Stimulated activated CD4-positive, alpha-beta T cell treated with anti-CD3 and anti-CD28 coated beads, Interleukin-2, amount 100 ng/mL, for 24 hours (primary cell): ENCODE measurements at regions not wholly inside any gene's neighbourhood (a gene's known extent, or its start where the extent isn't known, plus 50 kb on each side); places are given as distances from the start of the nearest gene placed in this dataset.

Experiments used
- DNase-seq, 2 donors: peaks; one replicate each; pipeline ENCODE4 v3.0.0-alpha.2; 2020

- DNase-seq: no peak
These were observed 557.6 kb downstream of the SPRY1 start for GRCh38 chr4:123954220-123954619.

- DNase-seq: no peak
These were observed 558.7 kb downstream of the SPRY1 start for GRCh38 chr4:123955167-123955800.

DNA sequence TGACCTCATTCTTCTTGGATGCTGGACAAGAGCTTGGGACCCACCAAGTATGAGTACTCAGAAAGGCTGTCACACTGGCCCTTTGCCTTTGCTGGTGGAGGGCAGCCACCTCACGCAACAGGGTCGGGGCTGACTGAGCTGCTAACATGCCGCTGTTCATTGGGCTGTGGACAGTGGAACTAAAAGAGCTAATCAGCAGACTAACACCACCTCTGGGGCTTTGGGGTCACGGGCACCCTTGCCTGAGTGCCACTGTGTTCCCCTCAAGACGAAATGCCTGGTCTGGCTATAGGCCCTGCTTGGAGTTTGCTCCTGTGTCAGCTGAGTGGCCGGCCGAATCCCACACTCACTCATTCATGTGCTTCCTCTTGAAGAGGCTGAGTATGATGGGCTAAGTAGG lies 559.6 kb downstream of the SPRY1 start:
- DNase-seq: no peak

DNA sequence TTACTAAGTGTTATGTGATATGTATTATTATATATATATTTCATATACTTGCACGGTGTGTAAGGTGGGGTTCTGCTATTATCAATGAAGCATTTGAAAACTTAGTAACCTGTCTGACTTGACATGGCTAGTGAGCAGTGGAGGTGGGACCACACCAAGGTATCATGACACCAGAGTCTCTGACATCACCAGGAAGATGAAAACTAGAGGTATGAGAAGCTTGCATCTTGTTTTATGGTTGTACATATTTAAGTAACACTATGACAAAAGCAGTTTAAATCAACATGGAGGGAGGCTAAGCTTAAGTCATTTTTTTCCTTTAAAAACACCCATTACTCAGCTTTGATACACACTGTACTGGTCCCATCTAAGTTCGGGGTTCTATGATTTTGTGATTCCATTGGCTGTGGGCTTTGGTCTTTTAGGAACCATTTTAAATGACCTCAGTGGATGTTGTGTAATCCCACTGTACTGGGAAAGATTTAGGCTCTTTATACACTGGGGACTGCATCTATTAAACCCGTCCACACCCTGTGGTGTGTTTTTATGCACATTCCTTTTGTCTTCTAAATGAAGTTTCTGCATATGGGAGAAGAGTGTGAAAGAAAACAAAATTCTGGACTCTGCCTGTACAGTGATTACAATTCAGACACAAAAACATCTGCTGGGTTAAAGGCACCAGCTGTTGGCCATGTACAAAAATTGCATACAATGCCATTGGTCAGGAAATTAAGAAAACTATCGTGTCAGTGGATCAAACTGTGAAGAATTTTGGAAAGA lies 570.6 kb downstream of the SPRY1 start:
- no peak for DNase-seq

- no peak for DNase-seq
These were observed 575.4 kb downstream of the SPRY1 start for GRCh38 chr4:123972031-123972430.

DNA sequence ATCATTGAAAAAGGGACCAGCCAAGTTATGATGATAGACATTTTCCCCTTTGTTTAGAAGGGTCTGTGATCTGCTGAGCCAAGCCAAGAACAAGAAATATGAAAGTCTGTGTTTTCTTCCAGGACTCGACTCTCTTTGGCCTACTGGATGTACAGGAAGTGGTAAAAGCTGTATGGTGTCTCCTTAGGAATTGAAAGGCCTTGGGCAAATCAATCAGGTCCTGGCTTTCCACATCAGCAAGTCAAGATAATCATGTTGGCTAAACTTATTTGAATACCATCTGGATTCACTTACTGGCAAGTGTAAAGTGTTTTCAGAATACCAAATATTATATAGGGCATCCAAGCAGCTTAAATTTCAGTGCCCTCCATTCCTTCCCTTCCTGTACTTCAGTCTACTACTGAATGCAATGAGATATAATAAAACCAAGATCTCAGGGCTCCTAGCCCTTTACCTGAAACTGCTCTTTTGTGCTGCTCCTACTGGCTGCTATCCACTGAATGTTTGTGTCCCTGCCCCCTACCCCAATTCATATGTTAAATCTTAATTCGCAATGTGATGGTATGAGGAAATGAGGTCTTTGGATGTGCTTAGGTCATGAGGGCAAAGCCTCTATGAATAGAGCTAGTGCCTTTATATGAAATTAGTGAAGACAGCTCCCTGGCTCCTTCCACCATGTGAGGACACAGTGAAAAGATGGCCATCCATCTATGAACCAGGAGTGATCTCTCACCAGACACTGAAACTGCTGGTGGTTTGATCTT lies 578.0 kb downstream of the SPRY1 start:
- no peak for DNase-seq

GRCh38 chr4:123976285-123976684 lies 579.7 kb downstream of the SPRY1 start:
- DNase-seq: no peak

- DNase-seq: no peak
These were observed 580.2 kb downstream of the SPRY1 start for GRCh38 chr4:123976819-123977218.

- no peak for DNase-seq
These were observed 581.1 kb downstream of the SPRY1 start for GRCh38 chr4:123977641-123978081.

DNA sequence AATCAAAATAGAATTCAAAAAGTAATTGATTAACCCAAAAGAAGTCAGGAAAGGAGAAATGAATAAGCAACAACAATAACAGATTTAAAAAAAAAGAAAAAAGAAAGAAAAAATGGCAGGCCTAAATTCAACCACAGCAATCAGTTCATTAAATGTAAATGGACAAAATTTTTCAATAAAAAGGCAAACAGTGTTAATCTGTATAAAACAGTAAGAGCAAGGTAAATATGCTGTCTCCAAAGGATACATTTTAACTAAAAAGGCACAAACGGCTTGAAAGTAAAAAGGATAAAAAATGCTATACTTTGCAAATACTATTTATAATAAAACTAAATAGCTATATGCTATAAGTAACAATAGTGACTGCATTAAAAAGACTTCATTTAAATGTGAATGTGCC lies 582.0 kb downstream of the SPRY1 start:
- DNase-seq: no peak

DNA sequence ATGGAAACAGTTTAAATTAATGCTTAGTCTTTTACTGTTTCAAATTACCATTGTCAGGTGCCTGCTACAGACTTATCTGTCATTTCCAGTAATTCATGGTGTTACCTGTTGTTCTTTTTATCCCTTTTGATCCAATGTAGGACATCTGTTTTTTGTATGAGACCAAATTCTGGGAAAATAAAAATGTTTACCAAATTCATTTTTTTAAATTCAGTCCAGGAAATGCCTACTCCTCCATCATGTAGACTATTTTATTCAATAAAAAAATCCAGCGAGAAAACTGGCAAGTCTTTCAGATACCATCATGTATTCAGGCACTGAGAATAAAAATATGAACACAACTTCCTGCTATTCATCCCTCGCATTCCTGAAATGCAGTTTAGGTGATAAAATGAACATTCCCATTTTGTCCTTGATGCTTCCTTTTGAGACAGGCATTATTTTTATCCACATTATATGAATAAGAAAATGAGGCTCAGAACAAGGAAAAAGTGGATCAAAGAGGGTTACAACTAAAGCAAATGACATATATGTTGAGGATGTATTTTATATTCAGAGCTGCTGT lies 584.2 kb downstream of the SPRY1 start:
- DNase-seq: no peak

GRCh38 chr4:123984886-123985285 lies 588.3 kb downstream of the SPRY1 start:
- no peak for DNase-seq

DNA sequence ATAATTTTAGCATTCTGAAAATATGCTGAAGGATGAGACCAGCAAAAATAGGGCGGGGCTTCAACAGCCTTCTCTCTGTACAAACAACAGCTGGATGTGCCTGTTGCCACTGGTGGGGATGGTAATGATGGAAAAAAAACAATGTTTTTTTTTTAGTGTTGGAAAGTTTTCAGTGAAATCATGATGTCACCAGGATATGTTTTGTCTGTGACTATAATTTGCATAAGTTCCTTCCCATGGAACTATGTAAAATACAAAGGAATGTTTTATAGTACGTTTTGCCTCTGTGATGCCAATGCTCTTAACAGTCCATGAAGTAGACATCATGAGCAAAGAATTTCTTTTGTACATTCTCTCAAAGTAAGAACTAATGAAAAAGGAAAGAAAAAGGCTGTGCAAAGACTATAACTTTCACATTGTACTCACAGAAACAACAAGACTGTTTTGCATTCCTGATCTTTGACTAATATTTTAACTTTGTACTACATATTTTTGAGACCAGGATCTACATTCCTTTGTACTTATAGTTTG lies 589.7 kb downstream of the SPRY1 start:
- no peak for DNase-seq

- no peak for DNase-seq
These were observed 590.8 kb downstream of the SPRY1 start for GRCh38 chr4:123987408-123987807.

DNA sequence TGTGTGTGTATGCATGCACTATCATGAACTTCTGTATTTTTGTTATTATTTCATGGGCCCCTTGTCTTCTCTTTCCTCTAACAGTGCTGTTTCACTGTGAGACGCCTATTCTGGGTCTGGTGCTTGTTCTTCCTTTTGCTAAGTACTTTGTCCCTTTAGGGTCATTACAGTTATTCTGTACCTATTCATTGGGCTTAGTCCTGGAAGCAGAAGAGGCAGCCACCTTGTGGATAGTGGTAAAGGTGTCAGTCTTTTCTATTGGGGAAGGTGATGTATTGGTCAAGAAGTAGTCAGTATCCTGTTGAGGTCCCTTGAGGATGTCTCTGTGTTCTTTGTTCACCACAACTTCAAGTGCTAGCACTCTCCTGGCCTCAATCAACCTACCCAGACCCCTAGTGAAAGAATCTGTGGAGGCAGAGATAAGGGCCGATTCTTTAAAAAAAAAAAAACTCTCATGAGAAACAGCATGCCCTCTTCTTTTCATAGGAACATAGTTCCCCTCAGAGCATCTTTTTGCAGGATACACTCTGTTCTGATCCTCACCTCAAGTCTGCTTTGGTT lies 593.8 kb downstream of the SPRY1 start:
- no peak for DNase-seq

- no peak for DNase-seq
These were observed 598.3 kb downstream of the SPRY1 start for GRCh38 chr4:123994917-123995316.

GRCh38 chr4:123995936-123996335 lies 599.3 kb downstream of the SPRY1 start:
- no peak for DNase-seq

DNA sequence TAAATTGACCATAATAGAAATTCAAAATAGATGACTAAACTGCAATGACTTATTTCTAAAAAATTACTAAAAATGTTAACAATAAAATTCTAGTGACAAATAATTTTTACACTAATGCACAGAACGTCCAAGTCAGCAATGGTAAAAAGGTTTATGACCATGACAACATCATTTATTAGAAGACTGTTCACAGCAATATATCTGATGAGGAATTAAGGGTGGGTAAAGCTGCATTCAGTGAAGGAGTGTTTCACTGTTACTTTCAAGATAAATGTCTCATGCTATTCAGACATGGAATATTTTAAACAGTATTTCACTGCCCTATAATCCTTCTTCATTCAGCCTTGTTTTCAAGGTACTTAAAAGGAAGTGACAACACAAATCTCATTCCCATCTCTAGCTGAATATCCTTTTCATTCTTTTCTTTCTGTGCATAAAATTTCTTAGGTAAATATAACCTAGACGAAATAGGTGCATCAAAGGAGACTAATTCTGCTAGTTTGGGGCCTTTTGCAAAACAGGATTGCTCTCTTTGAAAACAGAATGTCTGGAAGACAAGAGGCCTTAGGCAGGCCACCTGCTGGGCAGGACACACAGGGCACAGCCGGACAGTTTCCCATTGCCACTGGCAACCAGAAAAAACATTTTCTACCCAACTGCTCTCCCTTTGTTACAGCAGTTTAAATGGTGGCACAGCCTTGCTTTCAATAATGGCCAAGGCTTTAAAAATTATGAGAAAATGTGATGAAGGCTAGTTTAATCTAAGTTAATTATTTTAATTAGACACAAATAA lies 600.3 kb downstream of the SPRY1 start:
- DNase-seq: no peak

DNA sequence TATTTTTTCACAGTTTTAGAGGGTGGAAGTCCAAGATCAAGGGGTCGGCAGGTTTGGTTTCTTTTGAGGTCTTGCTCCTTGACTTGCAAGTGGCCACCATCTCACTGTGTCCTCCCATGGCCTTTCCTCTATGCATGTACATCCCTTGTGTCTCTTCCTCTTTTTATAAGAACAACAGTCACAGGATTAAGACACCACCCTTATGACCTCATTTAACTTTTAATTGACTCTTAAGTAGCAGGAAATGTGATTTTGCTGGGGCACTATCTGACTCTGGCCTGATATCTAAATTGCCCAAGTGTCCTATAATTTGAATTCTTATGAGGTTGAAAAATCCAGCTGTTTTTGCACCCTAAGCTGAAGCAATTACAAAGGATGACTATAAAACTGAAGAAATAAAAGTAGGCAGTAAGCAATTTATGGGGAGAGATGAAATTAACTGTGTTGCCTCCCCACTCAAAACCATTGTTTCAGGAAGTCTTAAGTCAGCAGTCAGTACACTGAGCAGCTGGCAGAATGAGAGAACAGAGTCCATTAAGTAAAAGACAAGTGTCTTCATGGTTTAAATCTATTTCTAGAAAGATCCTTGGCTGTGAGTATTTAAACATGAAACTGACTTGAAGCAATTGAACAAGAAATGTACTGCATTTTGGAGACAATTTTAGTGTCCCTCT lies 601.3 kb downstream of the SPRY1 start:
- DNase-seq: no peak

GRCh38 chr4:124000233-124000632 lies 603.6 kb downstream of the SPRY1 start:
- DNase-seq: no peak

DNA sequence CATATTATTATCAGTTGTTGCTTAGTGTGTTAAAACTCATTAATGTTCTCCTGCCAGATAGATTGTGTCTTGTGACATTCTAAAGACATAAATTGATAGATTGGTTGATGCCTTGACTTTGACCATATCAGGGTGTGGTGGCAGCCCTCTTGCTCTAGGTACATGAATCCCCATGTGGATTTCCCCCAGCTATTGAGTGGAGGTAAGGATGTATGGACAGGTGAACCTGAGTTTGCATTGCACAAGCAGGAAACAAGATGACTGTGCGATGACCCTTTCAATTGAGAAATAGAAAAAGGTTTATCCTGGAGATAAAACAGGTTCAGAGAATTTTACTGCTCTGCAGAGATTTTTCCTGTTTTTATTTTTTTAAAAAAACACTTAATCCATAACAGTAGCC lies 619.2 kb downstream of the SPRY1 start:
- no peak for DNase-seq
